ENCODE measurements at regions not wholly inside any gene's neighbourhood (a gene's known extent, or its start where the extent isn't known, plus 50 kb on each side); places are given as distances from the start of the nearest gene placed in this dataset.

DNA sequence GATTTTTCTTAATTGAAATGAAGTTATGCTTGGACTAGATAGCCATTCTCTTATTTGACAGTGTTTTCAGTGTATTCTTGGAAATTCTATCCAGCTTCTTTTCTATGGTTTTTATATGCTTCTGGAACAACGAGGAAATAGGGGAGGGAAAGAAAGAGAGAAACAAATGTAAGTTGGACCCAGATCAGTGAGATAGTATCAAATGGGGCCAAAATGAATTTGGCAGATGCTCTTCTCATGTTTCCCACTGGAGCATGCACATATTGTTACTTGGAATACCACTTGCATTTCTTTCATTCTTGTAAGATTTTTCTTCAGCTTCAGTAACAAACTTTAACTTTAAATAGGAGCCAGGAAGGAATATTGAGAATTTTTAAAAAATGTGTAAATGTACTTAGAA lies 312.3 kb downstream of the PRL start:
- DNase-seq (ENCODE audit: low read depth in 3 of 3, low spot score in 2 of 3): no peak

GRCh38 chr6:21985904-21986303 lies 310.9 kb downstream of the PRL start:
- DNase-seq (ENCODE audit: low read depth in 3 of 3, low spot score in 2 of 3): no peak

DNA sequence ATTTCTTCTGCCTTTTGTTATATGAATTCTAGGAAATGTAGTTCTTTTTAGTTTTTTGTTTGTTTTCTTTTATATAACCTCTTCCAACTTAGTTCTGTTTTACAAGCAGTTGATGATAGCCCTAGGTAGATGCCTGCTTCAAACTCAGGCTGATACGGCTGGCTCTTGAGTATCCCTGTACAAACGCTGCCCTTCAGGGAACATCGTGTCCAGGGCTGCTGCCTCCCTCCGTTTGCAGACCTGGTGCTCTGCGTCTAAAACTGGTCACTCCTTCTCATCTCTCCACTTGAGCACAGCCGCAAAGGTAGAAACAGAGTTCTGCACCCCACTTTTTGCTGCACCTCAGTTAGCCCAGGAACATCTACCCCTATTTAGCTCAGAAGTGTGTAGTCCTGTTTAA lies 310.1 kb downstream of the PRL start:
- DNase-seq (ENCODE audit: low read depth in 3 of 3, low spot score in 2 of 3): no peak

DNA sequence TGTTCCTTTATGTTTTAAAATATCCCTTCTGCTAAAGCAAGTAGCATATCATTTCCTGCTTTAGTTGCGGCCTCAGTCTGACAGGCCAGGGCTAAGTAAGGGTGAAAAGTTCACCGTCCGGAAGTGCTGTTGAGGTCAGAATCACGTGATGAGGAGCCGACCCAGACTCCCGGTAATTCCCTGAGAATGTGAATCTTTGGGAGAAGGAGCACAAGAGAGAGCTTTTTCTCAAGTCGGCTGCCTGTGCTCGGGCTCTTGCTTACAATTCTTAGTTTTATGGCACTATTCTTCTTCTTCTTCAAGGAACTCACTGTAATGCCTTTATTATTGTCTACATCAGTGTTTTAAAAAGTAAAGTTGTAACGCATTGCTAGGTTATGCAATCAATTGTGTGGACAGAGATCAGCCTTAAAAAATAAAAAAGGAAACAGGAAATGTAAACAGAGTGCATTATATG lies 309.3 kb downstream of the PRL start:
- peak; percentile 89 to 90 (median 90) for DNase-seq (ENCODE audit: low read depth in 3 of 3, low spot score in 2 of 3)

GRCh38 chr6:21990577-21990976 lies 306.3 kb downstream of the PRL start:
- no peak for DNase-seq (ENCODE audit: low read depth in 3 of 3, low spot score in 2 of 3)

DNA sequence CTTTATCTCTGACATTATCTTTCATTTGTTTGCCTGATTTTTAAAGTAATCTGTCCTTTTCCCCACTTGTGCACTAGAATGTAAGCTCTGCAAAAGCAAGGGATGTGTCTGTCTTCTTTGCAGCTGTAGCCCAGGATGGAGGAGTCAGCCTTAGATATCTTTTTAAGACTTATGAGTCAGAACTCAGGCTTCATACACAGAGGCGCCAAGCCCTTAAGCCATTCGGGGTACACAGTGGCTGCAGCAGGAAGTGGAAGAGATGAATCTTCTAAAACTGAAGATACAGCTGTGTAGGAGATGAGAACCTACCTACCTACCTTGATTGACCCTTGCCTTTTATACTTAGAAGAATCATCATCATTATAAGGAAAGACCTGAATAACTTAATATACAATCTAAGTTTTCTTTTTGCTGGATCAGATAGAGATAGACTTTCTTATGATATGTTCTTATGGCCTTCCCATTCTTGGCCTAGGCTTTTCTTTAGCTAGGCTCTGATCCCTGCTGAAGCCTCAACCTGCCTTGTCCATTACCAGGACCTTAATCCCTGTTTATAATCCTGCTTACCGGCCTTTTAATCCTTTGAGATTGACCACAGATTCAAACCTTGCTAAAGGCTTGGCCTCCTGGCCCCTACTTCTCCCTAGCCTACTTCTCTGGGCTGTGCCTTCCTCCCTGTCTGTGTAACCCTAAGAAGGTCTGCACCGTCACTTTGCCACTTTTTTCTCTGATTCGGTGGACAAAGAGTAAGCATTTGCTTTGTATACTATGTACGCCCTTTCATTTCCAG lies 304.5 kb downstream of the PRL start:
- DNase-seq (ENCODE audit: low read depth in 3 of 3, low spot score in 2 of 3): no peak

DNA sequence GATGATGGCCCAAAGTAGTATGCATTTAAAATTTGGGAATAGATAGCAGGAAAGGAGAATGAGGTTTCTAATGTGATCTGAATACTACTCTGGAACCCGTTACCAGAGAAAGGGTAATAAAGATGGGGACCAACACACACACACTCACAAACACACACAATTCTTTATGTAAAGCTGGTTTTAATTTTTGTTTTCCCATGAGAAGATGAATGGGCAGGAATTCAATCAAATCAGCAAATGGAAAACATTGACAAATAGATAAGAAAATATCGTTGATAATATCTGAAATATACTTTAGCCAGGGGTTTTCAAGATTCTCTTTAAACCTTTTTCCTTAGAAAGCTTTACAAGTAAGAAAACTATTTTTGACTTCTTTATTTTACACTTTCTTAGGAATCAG lies 303.0 kb downstream of the PRL start:
- DNase-seq (ENCODE audit: low read depth in 3 of 3, low spot score in 2 of 3): no peak

DNA sequence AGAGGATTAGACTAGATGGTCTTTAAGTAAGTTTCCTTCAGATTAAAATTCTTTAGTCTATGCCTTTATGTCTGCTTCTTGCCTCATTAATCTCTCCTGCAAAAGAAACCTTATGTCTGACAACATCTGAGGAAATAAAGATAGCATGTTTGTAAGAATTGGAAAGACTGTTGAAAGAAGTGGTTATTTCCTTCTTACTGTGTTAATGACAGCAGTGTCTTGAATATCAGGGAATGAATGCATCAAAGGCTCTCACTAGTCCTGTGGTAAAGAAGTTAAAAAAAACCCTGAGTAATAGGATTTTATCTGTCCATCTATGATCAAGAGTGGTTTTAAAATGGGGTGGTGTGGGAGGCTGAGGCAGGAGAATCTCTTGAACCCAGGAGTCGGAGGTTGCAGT lies 302.0 kb downstream of the PRL start:
- no peak for DNase-seq (ENCODE audit: low read depth in 3 of 3, low spot score in 2 of 3)

- no peak for DNase-seq (ENCODE audit: low read depth in 3 of 3, low spot score in 2 of 3)
Observed at GRCh38 chr6:21995318-21995717, 301.5 kb downstream of the PRL start.

GRCh38 chr6:21996425-21997118 lies 300.3 kb downstream of the PRL start:
- no peak for DNase-seq (ENCODE audit: low read depth in 3 of 3, low spot score in 2 of 3)

- no peak for DNase-seq (ENCODE audit: low read depth in 3 of 3, low spot score in 2 of 3)
Observed at GRCh38 chr6:21997119-21998037, 299.5 kb downstream of the PRL start.

GRCh38 chr6:21998582-21998981 lies 298.3 kb downstream of the PRL start:
- DNase-seq (ENCODE audit: low read depth in 3 of 3, low spot score in 2 of 3): no peak

GRCh38 chr6:21999012-21999528 lies 297.8 kb downstream of the PRL start:
- no peak for DNase-seq (ENCODE audit: low read depth in 3 of 3, low spot score in 2 of 3)

DNA sequence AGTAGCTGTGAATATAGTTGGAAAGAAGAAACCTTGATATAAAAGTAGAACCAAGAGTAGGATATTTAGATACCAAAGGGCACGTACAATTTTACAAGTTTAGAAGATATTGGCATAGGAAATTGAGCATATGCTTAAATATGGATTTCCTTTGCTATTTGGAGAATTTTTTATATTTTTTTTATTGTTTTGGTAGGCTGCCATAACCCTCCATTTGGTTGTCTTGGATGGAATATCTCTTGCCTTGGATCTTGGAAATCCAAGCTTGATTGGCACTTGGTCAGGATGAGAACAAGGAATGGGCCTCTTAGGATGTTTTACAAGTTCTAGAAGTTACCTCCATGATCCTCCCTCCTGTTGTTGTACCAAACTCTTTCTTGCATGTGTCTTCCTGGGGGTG lies 297.1 kb downstream of the PRL start:
- no peak for DNase-seq (ENCODE audit: low read depth in 3 of 3, low spot score in 2 of 3)

GRCh38 chr6:22001396-22002027 lies 295.3 kb downstream of the PRL start:
- no peak for DNase-seq (ENCODE audit: low read depth in 3 of 3, low spot score in 2 of 3)

DNA sequence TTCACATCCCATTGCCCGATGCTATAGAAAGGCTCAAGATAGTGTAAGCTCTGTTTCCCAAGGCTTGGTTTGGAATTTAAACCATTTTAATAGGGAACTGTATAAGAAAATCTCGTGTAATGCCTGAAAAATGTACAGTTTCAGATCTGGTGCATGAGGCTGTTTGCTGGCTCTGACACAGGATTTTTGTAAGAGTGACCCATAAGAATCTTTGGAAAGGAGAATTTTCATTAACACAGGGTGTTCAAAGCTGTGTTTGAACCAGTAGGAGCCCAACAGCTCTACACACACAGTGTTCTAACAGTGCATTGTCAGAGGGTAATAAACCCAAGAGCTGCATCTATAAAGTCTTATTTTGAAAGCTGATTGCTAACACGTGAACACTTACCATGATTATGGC lies 293.5 kb downstream of the PRL start:
- no peak for DNase-seq (ENCODE audit: low read depth in 3 of 3, low spot score in 2 of 3)

DNA sequence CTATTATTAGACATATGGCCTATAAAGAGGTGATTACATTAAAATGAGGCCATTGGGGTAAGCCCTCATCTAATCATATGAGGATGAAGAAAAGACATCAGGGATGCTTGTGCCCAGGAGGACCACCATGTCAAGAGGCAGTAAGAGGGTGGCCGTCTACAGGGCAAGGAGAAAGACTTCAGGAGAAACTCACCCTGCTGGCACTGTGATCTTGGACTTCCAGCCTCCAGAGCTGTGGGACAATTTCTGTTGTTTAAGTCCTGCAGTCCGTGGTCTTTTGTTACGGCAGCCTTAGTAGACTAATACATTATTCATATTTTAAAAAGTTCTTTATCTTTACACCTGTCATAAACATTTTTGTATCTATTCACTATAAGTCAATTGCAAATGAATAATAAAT lies 290.0 kb downstream of the PRL start:
- no peak for DNase-seq (ENCODE audit: low read depth in 3 of 3, low spot score in 2 of 3)

DNA sequence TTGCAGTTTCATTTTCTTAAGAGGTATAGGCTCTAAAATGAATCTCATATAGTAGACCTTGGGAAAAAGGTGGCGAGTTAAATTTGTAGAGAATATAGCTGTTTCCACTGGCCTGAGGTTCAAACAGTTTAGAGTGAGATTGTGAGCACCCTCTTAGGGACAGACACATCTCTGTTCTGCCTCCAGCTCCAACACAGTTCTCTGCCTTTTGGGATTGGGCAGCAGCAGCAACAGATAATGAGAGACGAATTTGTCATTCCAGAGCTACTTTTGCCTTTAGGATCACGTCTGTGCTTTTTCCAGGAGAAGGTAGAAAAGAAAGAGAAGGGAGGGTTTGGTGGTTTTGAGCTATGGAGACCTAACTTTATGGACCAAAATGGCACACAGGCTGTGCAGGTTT lies 289.4 kb downstream of the PRL start:
- DNase-seq (ENCODE audit: low read depth in 3 of 3, low spot score in 2 of 3): no peak

DNA sequence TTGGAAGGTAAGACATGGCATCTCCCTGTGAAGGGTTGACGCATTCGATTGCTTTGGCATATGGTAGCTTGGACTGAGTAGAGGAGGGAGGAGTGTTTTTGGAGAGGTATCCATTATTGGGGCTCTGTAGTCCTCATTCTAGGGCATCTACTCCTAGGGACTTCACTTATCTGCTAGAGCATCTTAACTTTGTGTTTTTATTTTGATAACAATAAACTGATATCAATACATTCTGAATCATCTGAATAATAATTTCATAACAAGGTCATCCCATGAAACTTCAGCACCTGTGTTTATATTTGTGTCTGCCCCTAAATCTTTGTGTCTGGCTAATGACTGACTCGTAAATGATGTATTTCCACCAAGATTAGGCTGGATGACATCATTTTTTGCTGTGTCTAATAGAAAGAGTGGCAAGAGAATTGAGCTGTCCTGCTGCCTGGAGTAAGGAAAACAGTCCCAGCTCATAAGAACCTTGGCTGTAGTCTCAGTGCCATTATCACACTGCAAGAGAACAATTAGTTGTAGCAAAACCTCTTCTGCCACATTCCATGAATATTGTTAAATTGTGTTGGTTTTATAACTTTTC lies 288.5 kb downstream of the PRL start:
- DNase-seq (ENCODE audit: low read depth in 3 of 3, low spot score in 2 of 3): no peak

DNA sequence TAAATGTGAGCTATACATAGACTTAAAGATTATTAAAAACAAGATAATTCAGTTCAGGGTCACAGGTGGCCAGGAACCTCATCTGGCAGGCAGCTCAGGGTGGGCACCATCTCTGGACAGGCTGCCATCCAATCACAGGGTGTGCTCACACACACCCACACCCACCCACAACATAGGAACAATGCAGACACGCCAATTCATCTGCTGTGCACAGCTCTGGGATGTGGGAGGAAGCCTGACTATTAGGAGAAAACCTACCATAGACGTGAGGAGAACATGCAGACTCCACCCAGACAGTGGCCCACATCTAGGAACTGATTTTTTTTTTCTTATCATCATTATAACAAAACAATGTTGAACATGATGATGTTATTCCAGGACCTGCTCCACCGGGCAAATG lies 286.7 kb downstream of the PRL start:
- no peak for DNase-seq (ENCODE audit: low read depth in 3 of 3, low spot score in 2 of 3)

Measured in right renal cortex interstitium (tissue), 3 donors.